GM21390 (cell line): ENCODE measurements at regions not wholly inside any gene's neighbourhood (a gene's known extent, or its start where the extent isn't known, plus 50 kb on each side); places are given as distances from the start of the nearest gene placed in this dataset.

ENCODE experiments used
- ATAC-seq: cut with Tn5 transposase; IDR thresholded peaks from one replicate; pipeline ENCODE4 v1.9.1; 2021; ENCODE audit not compliant: unreplicated experiment

GRCh38 chr2:71783215-71783614 is 329.9 kb downstream of the DYSF start:
- no peak for ATAC-seq

- no peak for ATAC-seq
Observed at GRCh38 chr2:71782323-71782722, 329.0 kb downstream of the DYSF start.

DNA sequence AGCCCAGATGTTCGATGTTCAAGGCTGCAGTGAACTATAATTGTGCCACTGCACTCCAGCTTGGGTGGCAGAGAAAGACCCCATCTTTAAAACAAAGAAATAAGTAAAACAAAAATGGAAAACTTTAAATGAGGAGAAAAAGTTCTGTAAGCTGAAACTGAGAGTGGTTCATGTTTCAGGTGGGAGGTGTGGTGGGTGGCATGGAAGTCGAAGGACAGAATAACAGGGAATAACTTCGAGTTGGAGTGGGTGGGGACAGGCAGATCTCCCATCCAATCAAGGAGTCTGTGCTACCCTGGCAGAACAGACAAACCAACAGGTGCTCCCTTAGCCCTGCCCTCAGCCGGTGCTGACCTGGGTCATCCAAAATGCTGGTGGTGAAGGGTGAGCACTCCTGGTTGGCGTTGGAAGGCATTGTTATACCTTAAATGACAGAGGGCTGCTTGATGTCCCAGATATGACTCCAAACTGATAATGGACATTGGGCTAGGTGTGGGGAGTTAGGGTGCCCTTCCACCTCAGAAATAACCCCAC is 328.4 kb downstream of the DYSF start:
- ATAC-seq: no peak

GRCh38 chr2:71780162-71780561 is 326.8 kb downstream of the DYSF start:
- no peak for ATAC-seq

DNA sequence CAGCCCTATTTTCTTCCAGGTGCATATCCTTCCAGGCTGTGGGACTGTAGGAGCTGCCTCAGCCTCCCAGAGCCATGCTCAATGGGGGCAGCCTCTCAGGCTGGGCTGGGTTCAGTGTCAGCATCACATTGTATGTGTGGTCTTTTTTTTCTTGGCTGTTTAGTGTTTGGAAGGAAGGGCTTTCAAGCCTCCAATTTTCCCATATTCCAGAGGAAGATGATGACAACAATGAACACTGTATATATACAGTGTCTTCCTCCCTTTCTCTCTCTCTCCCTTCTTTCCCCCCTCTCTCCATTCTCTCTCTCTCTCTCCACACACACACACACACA is 326.4 kb downstream of the DYSF start:
- ATAC-seq: no peak

GRCh38 chr2:71778936-71779773 is 325.8 kb downstream of the DYSF start:
- ATAC-seq: no peak

DNA sequence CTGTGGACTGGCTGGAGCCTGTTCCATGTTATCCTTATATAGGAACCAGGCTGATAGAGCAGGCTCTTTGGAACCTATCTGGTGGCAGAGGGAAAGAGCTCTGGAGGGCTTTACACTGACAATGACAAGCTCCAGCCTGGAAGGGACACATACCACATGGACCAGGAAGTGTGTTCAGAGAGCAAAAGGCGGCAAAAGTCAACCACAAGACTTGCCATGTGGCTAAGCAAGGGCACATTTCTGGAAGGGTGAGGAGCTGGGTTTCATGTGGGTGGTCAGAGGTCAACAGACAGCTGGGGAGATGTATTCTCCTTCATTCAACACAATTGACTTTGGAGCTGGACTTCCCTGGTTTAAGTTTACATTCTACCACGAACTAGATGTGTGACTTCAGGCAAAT is 325.2 kb downstream of the DYSF start:
- ATAC-seq: no peak

DNA sequence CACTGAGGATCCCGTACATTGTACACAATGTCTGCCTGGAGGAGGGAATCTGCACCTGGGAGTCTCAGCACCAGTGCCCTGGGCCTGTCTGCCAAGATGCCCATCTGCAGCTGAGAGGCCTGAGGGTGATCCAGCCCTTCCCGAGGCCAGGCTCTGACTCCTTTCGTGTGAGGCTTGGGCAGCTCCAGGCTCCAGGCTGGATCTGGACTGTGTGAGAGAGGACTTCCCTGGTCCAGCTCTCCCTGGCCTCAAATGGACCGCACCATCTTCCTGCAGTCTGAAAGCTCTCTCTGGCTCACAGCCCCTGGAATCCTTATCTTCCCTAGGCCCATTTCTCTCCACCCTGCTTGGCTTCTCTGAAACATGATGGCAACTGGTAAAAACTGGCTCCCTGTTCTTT is 324.6 kb downstream of the DYSF start:
- ATAC-seq: no peak

GRCh38 chr2:71776227-71776626 is 322.9 kb downstream of the DYSF start:
- ATAC-seq: no peak

DNA sequence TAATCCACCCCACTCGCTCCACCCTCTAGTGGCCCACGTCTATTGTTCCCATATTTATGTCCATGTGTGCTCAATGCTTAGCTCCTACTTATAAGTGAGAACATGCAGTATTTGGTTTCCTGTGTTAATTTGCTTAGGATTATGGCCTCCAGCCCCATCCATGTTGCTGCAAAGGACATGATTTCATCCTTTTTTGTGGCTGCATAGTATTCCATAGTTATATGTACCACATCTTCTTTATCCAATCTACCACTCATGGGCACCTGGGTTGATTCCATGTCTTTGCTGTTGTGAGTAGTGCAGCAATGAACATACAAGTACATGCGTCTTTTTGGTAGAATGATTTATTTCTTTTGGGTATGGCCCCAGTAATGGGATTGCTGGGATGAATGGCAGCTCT is 319.9 kb downstream of the DYSF start:
- ATAC-seq: no peak

- ATAC-seq: no peak
Observed at GRCh38 chr2:71772510-71773172, 319.3 kb downstream of the DYSF start.

- no peak for ATAC-seq
Observed at GRCh38 chr2:71767663-71768062, 314.3 kb downstream of the DYSF start.

- no peak for ATAC-seq
Observed at GRCh38 chr2:71759060-71759459, 305.7 kb downstream of the DYSF start.

- ATAC-seq: no peak
Observed at GRCh38 chr2:71757351-71757750, 304.0 kb downstream of the DYSF start.

- no peak for ATAC-seq
Observed at GRCh38 chr2:71756280-71756906, 303.0 kb downstream of the DYSF start.

GRCh38 chr2:71751590-71751989 is 298.2 kb downstream of the DYSF start:
- ATAC-seq: no peak

- ATAC-seq: no peak
Observed at GRCh38 chr2:71749671-71750101, 296.3 kb downstream of the DYSF start.

DNA sequence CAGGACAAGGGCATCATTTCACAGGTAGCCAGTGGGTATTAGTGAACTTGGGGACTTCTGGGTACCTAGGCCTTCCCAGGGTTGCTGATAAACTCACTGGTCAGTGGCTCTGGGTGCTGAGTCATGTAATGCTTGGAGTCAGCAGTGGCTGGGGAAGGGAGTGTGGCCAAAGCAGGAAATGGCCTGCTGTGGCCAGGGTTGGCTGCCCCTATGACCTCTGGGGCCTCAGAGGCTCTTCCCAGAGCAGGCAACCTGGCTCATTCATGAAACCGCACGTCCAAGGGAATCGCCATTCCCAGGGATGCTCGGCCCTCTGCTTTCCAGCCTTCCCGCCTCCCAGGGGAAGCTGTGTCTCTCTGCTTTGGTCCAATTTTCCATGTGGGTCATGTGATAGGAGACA is 294.9 kb downstream of the DYSF start:
- ATAC-seq: no peak

DNA sequence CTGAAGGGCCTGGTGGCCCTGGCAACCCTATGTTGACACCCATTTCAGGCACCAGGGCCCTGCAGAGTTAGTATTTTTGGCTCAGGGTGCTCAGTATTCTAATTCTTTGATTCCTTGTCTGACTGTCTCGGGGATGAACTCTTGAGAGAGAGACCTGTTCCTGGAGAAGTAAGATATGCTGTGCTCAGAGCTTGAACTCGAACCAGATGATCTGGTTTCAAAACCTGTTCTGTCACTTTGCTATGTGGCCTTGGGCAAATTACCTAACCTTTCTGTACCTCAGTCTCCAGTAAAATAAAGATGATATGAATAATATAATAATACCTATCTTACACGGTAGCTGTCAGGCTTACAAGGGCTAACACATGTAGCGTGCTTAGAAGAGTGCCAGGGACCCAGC is 294.2 kb downstream of the DYSF start:
- no peak for ATAC-seq

DNA sequence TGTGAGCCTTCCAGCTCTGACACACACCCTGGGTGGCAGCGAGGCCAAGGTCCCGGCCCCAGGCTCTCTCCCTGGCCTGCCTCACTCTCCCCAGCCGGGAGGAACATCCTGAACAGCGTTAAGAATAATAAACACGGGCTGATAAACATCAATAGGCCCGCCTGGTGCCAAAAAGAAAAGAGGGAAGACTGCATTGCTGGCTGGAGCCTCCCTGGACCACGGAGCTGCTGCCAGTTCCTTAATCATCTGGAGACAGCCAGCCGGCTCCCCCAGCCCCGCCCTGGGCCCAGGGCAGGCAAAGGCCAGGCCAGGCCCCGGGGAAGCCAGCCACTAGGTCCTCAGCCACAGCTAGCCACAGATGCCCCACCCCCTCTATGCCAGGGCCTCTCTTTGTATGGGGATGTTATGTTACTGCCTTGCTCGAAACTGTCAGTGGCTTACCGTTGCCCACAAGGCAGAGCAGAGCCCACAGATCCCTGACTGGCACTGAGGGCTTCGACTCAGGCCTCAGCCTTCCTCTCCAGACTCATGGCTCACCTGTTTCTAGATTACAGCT is 293.7 kb downstream of the DYSF start:
- no peak for ATAC-seq

DNA sequence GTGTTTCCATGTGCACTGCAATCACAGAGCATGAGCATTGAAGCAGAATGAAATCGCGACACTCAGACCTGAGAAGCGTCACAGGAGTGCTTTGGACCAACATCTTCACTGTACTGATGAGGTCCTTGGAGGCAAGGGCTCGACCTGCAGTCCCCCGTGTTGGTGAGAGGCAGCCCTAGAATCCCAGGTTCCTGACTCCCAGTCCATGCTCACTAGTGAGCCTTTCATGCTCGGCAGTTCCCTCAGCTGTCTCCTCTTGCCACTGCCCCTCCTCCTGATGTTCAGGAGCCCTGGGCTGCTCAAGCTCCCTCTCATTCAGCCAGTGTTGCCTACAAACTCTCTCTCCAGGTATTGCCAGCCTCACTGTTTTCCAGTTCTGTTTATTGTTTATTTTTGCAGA is 291.4 kb downstream of the DYSF start:
- ATAC-seq: no peak
